ENCODE measurements at regions not wholly inside any gene's neighbourhood (a gene's known extent, or its start where the extent isn't known, plus 50 kb on each side); places are given as distances from the start of the nearest gene placed in this dataset.

- no peaks in the 10 kb centered on the region for H3K36me3 ChIP-seq (replicated peaks in 1 of 2; ENCODE audit: control insufficient read depth in 1 of 2, insufficient read depth in 2 of 2, low read length in 2 of 2)
- DNase-seq (ENCODE audit: low spot score) (no peak), ATAC-seq (no peak), FAIRE-seq (no peak)
- H3K4me3 ChIP-seq (replicated peaks in 1 of 3; ENCODE audit: insufficient read depth in 1 of 3, low read depth in 2 of 3, low read length in 3 of 3) = no peak overlapping the region
- no TSS peak for BruUV-seq (replicated peaks)
- intact Hi-C loops (cut with micrococcal nuclease; ENCODE audit: unreplicated experiment) = no loop called here
- ChIA-PET CTCF (ENCODE audit: low intra/inter-chr PET ratio, low total read pairs) (no interaction called here), POLR2A (no interaction called here)
- 0% methylated on average over 1 of the region's 1 CpG for WGBS (ENCODE audit: low lambda C conversion rate)
- H3K4me2 ChIP-seq (ENCODE audit: low read depth, low read length) = no peak overlapping the region
- H3K9me3 ChIP-seq (ENCODE audit: low read length) = no peaks in the 10 kb centered on the region
- in situ Hi-C loops (cut with HindIII; ENCODE audit: extremely low pct_ligation_motif_present, low pct_unique_long_range_greater_than_20kb) = no loop called here
- no peak overlapping the region for H2AFZ ChIP-seq (ENCODE audit: low read length)
- no peak overlapping the region for H3K27ac ChIP-seq (ENCODE audit: extremely low read length, insufficient read depth, low read length)
- H3K4me1 ChIP-seq (ENCODE audit: insufficient read depth, low read length) = no peaks in the 10 kb centered on the region
- no peak for TF ChIP-seq TOE1 (CRISPR knock-in tag; IDR thresholded peaks at IDR 0.05)
- no peak for TF ChIP-seq CCAR2 (optimal IDR thresholded peaks at IDR 0.05; ENCODE audit: low read depth, low read length)
- no peak for TF ChIP-seq MYNN (CRISPR knock-in tag; IDR thresholded peaks at IDR 0.05; ENCODE audit: low read depth)
- no peak for TF ChIP-seq ZNF513 (CRISPR knock-in tag; conservative IDR thresholded peaks at IDR 0.05)
- TF ChIP-seq LBX2 (CRISPR knock-in tag; IDR thresholded peaks at IDR 0.05; ENCODE audit: borderline replicate concordance) = no peak
- TF ChIP-seq ZNF75D (CRISPR knock-in tag; IDR thresholded peaks at IDR 0.05; ENCODE audit: borderline replicate concordance) = no peak
- TF ChIP-seq, protein P1, sequence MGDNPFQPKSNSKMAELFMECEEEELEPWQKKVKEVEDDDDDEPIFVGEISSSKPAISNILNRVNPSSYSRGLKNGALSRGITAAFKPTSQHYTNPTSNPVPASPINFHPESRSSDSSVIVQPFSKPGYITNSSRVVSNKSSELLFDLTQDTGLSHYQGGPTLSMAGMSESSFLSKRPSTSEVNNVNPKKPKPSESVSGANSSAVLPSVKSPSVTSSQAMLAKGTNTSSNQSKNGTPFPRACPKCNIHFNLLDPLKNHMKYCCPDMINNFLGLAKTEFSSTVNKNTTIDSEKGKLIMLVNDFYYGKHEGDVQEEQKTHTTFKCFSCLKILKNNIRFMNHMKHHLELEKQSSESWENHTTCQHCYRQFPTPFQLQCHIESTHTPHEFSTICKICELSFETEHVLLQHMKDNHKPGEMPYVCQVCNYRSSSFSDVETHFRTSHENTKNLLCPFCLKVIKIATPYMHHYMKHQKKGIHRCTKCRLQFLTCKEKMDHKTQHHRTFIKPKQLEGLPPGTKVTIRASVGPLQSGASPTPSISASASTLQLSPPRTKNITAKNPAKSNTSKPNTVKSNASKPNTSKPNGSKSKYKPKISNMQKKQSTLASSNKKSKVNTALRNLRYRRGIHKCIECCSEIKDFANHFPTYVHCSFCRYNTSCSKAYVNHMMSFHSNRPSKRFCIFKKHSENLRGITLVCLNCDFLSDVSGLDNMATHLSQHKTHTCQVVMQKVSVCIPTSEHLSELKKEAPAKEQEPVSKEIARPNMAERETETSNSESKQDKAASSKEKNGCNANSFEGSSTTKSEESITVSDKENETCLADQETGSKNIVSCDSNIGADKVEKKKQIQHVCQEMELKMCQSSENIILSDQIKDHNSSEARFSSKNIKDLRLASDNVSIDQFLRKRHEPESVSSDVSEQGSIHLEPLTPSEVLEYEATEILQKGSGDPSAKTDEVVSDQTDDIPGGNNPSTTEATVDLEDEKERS (CRISPR knock-in tag; IDR thresholded peaks at IDR 0.05) = no peak
- TF ChIP-seq GABPB1 (CRISPR knock-in tag; IDR thresholded peaks at IDR 0.05) = no peak
- TF ChIP-seq SIN3B (IDR thresholded peaks at IDR 0.05; ENCODE audit: low read length) = no peak
- TF ChIP-seq ZNF207 (IDR thresholded peaks at IDR 0.05; ENCODE audit: borderline replicate concordance) = no peak
- H4K20me1 ChIP-seq (ENCODE audit: insufficient read depth, low read length) = no peaks in the 10 kb centered on the region
- H3K79me2 ChIP-seq (ENCODE audit: insufficient read depth, low read length) = no peaks in the 10 kb centered on the region
- H3K9ac ChIP-seq (ENCODE audit: insufficient read depth, low read depth, low read length) = no peak overlapping the region
- H3K27me3 ChIP-seq (ENCODE audit: control insufficient read depth in 1 of 2, insufficient read depth in 2 of 2, low read length in 2 of 2) = no peaks in the 10 kb centered on the region
Measured at GRCh38 chr6:74677463-74677862, 528.4 kb downstream of the COL12A1 start.

Measured in HepG2 (cell line).